ENCODE measurements at regions not wholly inside any gene's neighbourhood (a gene's known extent, or its start where the extent isn't known, plus 50 kb on each side); places are given as distances from the start of the nearest gene placed in this dataset.
"Not testable (repeated sequence)": the region's sequence is repeated elsewhere in the genome, so short reads cannot be mapped to it uniquely, and the experiment has no call there.

- Histone ChIP-seq H3K27me3 (replicated peaks in 1 of 4; ENCODE audit: control extremely low read depth in 1 of 4, control insufficient read depth in 3 of 4, insufficient read depth in 4 of 4, low read length in 3 of 4) (no peaks in the 10 kb centered on the region), H3K27ac (ENCODE audit: low read length in 2 of 2) (no peak overlapping the region), H2AFZ (ENCODE audit: insufficient read depth, low read depth, low read length, poor library complexity, severe bottlenecking) (no peak overlapping the region), H3K79me2 (ENCODE audit: control insufficient read depth, insufficient read depth, low read length) (no peaks in the 10 kb centered on the region), H3K4me2 (replicated peaks; ENCODE audit: low read depth, low read length, poor library complexity, severe bottlenecking) (no peak overlapping the region), H3K4me1 (ENCODE audit: control insufficient read depth in 2 of 2, insufficient read depth in 2 of 2, low read length in 2 of 2) (no peaks in the 10 kb centered on the region), H3K36me3 (replicated peaks in 1 of 2; ENCODE audit: control extremely low read depth in 1 of 2, control insufficient read depth in 1 of 2, extremely low read depth in 1 of 2, insufficient read depth in 2 of 2, low read length in 1 of 2) (no peaks in the 10 kb centered on the region), H3K9ac (ENCODE audit: low read length) (no peak overlapping the region), H3K9me3 (ENCODE audit: control extremely low read depth in 1 of 3, control insufficient read depth in 2 of 3, insufficient read depth in 1 of 3, low read length in 2 of 3) (peaks cover 0 to 2% (median 0%) of the 10 kb centered on the region in 3 donors), H3K4me3 (ENCODE audit: control extremely low read depth in 1 of 5, extremely low read depth in 1 of 5, insufficient read depth in 1 of 5, low read depth in 2 of 5, low read length in 4 of 5) (no peak overlapping the region), H4K20me1 (ENCODE audit: control insufficient read depth, insufficient read depth, low read length, poor library complexity, severe bottlenecking) (no peaks in the 10 kb centered on the region)
- H3K27ac Mint-ChIP-seq: no peak overlapping the region
- ChIA-PET CTCF (no interaction called here), POLR2A (no interaction called here)
- no peak overlapping the region for H3K4me3 Mint-ChIP-seq
- ATAC-seq (ENCODE audit: low read depth): no peak
- no peaks in the 10 kb centered on the region for H3K9me3 Mint-ChIP-seq (ENCODE audit: insufficient read depth)
- DNase-seq: no peak
- intact Hi-C loops (cut with micrococcal nuclease): no loop called here
- H3K27me3 Mint-ChIP-seq: peaks cover 8% of the 10 kb centered on the region
- WGBS (ENCODE audit: insufficient coverage): no CpG with 5 or more reads among the region's 1 CpG
- no peak for TF ChIP-seq EZH2 (IDR thresholded peaks at IDR 0.05; ENCODE audit: borderline replicate concordance, insufficient read depth, low read depth, low read length, poor library complexity, severe bottlenecking)
- H3K4me1 Mint-ChIP-seq: no peaks in the 10 kb centered on the region
Measured at GRCh38 chr1:64410217-64410616, 59.7 kb upstream of the CACHD1 start.

- H3K4me3 Mint-ChIP-seq; H3K27me3 Mint-ChIP-seq; H3K4me1 Mint-ChIP-seq; H3K9me3 ChIP-seq (ENCODE audit: control extremely low read depth in 1 of 3, control insufficient read depth in 2 of 3, insufficient read depth in 1 of 3, low read length in 2 of 3); H3K9ac ChIP-seq (ENCODE audit: low read length); H3K79me2 ChIP-seq (ENCODE audit: control insufficient read depth, insufficient read depth, low read length); ATAC-seq (ENCODE audit: low read depth); H2AFZ ChIP-seq (ENCODE audit: insufficient read depth, low read depth, low read length, poor library complexity, severe bottlenecking); POLR2A ChIA-PET; H3K9me3 Mint-ChIP-seq (ENCODE audit: insufficient read depth); H3K27ac ChIP-seq (ENCODE audit: low read length in 2 of 2); H4K20me1 ChIP-seq (ENCODE audit: control insufficient read depth, insufficient read depth, low read length, poor library complexity, severe bottlenecking); CTCF ChIA-PET; DNase-seq; H3K36me3 ChIP-seq (replicated peaks in 1 of 2; ENCODE audit: control extremely low read depth in 1 of 2, control insufficient read depth in 1 of 2, extremely low read depth in 1 of 2, insufficient read depth in 2 of 2, low read length in 1 of 2); H3K27ac Mint-ChIP-seq; H3K4me1 ChIP-seq (ENCODE audit: control insufficient read depth in 2 of 2, insufficient read depth in 2 of 2, low read length in 2 of 2); H3K4me2 ChIP-seq (replicated peaks; ENCODE audit: low read depth, low read length, poor library complexity, severe bottlenecking); H3K4me3 ChIP-seq (ENCODE audit: control extremely low read depth in 1 of 5, extremely low read depth in 1 of 5, insufficient read depth in 1 of 5, low read depth in 2 of 5, low read length in 4 of 5); H3K27me3 ChIP-seq (replicated peaks in 1 of 4; ENCODE audit: control extremely low read depth in 1 of 4, control insufficient read depth in 3 of 4, insufficient read depth in 4 of 4, low read length in 3 of 4); intact Hi-C loops (cut with micrococcal nuclease): not testable (repeated sequence)
- 100% methylated on average over 10 of the region's 56 CpGs for WGBS (ENCODE audit: insufficient coverage)
Measured at GRCh38 chr1:64414855-64415546, 54.9 kb upstream of the CACHD1 start.
